ENCODE measurements at regions not wholly inside any gene's neighbourhood (a gene's known extent, or its start where the extent isn't known, plus 50 kb on each side); places are given as distances from the start of the nearest gene placed in this dataset.

- ChIA-PET POLR2A (no interaction called here), CTCF (no interaction called here)
- intact Hi-C loops (cut with micrococcal nuclease): no loop called here
- DNase-seq (ENCODE audit: unreplicated experiment): no peak
- TF ChIP-seq CTCF (IDR thresholded peaks at IDR 0.05; ENCODE audit: unreplicated experiment): no peak
- no peaks in the 10 kb centered on the region for H3K36me3 Mint-ChIP-seq (ENCODE audit: insufficient read depth, unreplicated experiment)
- H3K27ac Mint-ChIP-seq (ENCODE audit: low read depth, unreplicated experiment): no peak overlapping the region
- H3K4me1 Mint-ChIP-seq (ENCODE audit: insufficient read depth, unreplicated experiment): no peaks in the 10 kb centered on the region
- peaks cover 64% of the 10 kb centered on the region for H3K27me3 Mint-ChIP-seq (ENCODE audit: insufficient read depth, unreplicated experiment)
- no peak overlapping the region for H3K4me3 Mint-ChIP-seq (ENCODE audit: unreplicated experiment)
- no TSS peak for BruUV-seq (replicated peaks)
- no peaks in the 10 kb centered on the region for H3K9me3 Mint-ChIP-seq (ENCODE audit: unreplicated experiment)
Measured at GRCh38 chr3:102619361-102619760, 184.5 kb downstream of the ZPLD1 start.

DNA sequence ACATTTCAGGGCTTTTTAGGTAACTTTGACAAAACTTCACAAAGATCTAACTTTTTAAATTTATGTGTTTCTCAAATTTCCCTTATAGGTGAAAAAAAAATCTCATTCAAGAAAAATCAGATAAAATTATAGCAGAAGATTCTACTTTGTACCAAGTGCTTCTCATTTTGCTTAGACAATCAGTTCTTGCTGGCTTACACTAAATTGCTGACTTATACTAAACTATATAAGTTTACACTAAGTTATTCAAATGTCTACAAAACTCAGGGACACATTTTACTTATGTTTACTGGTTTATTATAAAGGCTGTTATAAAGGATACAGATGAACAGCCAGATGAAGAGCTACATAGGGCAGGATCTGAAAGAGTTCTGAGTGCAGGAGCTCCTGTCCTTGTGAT is 195.1 kb downstream of the ZPLD1 start:
- BruUV-seq (replicated peaks): no TSS peak
- POLR2A ChIA-PET: no interaction called here
- no peaks in the 10 kb centered on the region for H3K9me3 Mint-ChIP-seq (ENCODE audit: unreplicated experiment)
- intact Hi-C loops (cut with micrococcal nuclease): no loop called here
- peaks cover 2% of the 10 kb centered on the region for H3K36me3 Mint-ChIP-seq (ENCODE audit: insufficient read depth, unreplicated experiment)
- TF ChIP-seq CTCF (IDR thresholded peaks at IDR 0.05; ENCODE audit: unreplicated experiment): no peak
- H3K4me1 Mint-ChIP-seq (ENCODE audit: insufficient read depth, unreplicated experiment): no peaks in the 10 kb centered on the region
- H3K27ac Mint-ChIP-seq (ENCODE audit: low read depth, unreplicated experiment): no peak overlapping the region
- DNase-seq (ENCODE audit: unreplicated experiment): no peak
- H3K4me3 Mint-ChIP-seq (ENCODE audit: unreplicated experiment): no peak overlapping the region
- CTCF ChIA-PET: no interaction called here
- H3K27me3 Mint-ChIP-seq (ENCODE audit: insufficient read depth, unreplicated experiment): peaks cover 50% of the 10 kb centered on the region

GRCh38 chr3:102630531-102630930 is 195.7 kb downstream of the ZPLD1 start:
- peaks cover 48% of the 10 kb centered on the region for H3K27me3 Mint-ChIP-seq (ENCODE audit: insufficient read depth, unreplicated experiment)
- no TSS peak for BruUV-seq (replicated peaks)
- no peaks in the 10 kb centered on the region for H3K9me3 Mint-ChIP-seq (ENCODE audit: unreplicated experiment)
- intact Hi-C loops (cut with micrococcal nuclease): no loop called here
- TF ChIP-seq CTCF (IDR thresholded peaks at IDR 0.05; ENCODE audit: unreplicated experiment): no peak
- DNase-seq (ENCODE audit: unreplicated experiment): no peak
- no peak overlapping the region for H3K4me3 Mint-ChIP-seq (ENCODE audit: unreplicated experiment)
- H3K27ac Mint-ChIP-seq (ENCODE audit: low read depth, unreplicated experiment): no peak overlapping the region
- CTCF ChIA-PET: no interaction called here
- POLR2A ChIA-PET: no interaction called here
- H3K36me3 Mint-ChIP-seq (ENCODE audit: insufficient read depth, unreplicated experiment): no peaks in the 10 kb centered on the region
- H3K4me1 Mint-ChIP-seq (ENCODE audit: insufficient read depth, unreplicated experiment): no peaks in the 10 kb centered on the region

- H3K27me3 Mint-ChIP-seq (ENCODE audit: insufficient read depth, unreplicated experiment): peaks cover 96% of the 10 kb centered on the region
- H3K4me1 Mint-ChIP-seq (ENCODE audit: insufficient read depth, unreplicated experiment): no peaks in the 10 kb centered on the region
- H3K4me3 Mint-ChIP-seq (ENCODE audit: unreplicated experiment): no peak overlapping the region
- no peak for DNase-seq (ENCODE audit: unreplicated experiment)
- no peak overlapping the region for H3K27ac Mint-ChIP-seq (ENCODE audit: low read depth, unreplicated experiment)
- no peaks in the 10 kb centered on the region for H3K36me3 Mint-ChIP-seq (ENCODE audit: insufficient read depth, unreplicated experiment)
- no peak for TF ChIP-seq CTCF (IDR thresholded peaks at IDR 0.05; ENCODE audit: unreplicated experiment)
- intact Hi-C loops (cut with micrococcal nuclease): no loop called here
- H3K9me3 Mint-ChIP-seq (ENCODE audit: unreplicated experiment): peaks cover 15% of the 10 kb centered on the region
- ChIA-PET CTCF (no interaction called here), POLR2A (no interaction called here)
- no TSS peak for BruUV-seq (replicated peaks)
Measured at GRCh38 chr3:102643546-102643945, 208.7 kb downstream of the ZPLD1 start.
